Activated CD4-positive, alpha-beta T cell treated with anti-CD3 and anti-CD28 coated beads, Interleukin-10, Interleukin-2, amounts not matched to agents 100 ng/mL and 50 ng/mL, durations not matched to agents 16 hours and 8 hours (primary cell): ENCODE measurements at regions not wholly inside any gene's neighbourhood (a gene's known extent, or its start where the extent isn't known, plus 50 kb on each side); places are given as distances from the start of the nearest gene placed in this dataset.
"Not testable (repeated sequence)": the region's sequence is repeated elsewhere in the genome, so short reads cannot be mapped to it uniquely, and the experiment has no call there.

ENCODE experiments used
- DNase-seq: peaks from one replicate; pipeline ENCODE4 v3.0.0-alpha.2; 2020

DNA sequence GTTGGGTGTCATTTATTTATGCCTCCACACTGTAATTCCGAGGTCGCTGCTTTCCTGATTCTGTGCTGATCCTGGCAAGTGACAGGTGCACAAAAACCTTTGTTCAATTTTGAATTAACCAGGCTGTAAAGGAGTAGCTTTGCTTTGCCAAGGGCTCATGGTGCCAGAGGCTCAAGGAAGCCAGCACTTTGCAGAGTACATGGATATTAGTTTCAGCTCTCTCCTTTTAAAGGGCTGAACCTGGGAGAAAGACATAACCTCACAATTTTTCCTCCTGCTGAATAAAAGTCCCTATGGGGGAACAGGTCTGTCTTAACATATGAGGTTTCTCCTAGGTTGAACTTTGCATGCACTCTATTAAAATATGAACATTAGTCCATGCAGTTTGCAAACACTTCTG lies 227.6 kb upstream of the WSB1 start:
- DNase-seq: no peak

DNA sequence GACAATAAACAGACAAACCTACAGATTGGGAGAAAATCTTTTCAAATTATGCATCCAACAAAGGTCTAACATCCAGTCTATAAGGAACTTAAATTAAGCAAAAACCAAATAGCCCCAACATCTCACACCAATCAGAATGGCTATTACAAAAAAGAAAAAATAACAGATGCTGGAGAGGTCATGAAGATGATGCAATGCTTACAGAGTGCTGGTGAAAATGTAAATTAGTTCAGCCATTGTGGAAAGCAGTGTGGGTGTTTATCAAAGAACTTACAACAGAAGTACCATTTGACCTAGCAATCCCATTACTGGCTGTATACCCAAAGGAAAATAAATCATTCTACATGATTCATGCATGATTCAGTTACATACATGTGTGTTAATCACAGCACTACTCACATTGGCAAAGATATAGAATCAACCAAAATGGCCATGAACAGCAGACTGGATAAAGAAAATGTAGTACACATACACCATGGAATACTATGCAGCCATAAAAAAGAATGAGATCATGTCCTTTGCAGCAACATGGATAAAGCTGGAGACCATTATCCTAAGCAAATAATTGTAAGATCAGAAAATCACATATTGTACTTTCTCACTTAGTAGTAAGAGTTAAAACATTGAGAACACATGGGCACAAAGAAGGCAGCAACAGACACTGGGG lies 223.9 kb upstream of the WSB1 start:
- DNase-seq: no peak

DNA sequence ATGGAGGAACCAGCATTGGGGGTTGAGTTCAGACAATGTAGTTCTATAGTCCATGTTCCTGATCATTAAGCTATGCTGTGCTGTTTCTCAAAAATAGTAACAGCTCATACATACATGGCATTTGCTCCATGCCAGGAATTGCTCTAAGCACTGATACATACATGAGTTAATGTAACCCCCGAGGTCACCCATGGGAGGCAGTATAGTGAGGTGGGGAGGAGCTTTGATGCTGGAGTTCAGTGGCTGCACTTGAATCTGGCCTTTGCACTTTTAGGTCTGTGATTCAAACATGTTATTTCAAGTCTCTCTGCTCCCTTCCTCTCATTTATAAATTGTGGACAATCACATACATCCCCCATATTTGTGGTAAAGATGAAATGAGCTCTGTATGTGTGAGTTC lies 223.1 kb upstream of the WSB1 start:
- no peak for DNase-seq

DNA sequence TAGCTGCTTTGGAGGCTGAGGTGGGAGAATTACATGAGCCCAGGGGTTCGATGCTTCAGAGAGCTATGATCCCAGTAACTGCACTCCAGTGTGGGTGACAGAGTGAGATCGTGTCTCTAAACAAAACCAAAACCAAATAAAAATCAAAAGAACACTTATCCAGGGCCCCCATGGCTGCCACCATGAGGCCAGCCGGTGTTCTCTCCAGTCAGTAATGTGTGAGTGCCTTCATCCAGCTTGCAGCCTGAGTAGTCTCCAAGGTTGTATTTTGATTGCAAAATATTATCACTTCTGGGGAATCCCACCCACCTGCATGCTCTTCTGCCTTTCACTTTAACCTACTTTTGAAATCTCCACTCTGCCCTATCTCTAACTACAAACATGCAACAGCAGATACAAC lies 221.0 kb upstream of the WSB1 start:
- DNase-seq: no peak

DNA sequence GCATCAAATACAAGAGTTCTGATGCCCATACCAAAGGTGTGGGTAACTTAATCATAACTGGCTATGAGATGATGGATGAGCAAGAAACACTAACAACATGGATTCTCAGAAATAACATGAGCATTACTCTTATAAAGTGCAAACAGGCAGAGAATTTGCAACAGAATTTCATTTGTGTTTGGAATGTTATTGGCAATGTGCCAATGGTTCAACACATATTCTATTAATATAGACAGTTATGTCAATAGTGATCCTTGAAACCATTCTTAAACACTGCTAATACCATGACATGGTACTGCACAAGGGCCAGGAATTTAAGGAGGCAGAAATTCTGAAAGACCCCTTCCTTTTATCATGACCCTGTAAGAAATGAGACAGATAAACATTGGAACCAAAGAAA lies 217.1 kb upstream of the WSB1 start:
- no peak for DNase-seq

DNA sequence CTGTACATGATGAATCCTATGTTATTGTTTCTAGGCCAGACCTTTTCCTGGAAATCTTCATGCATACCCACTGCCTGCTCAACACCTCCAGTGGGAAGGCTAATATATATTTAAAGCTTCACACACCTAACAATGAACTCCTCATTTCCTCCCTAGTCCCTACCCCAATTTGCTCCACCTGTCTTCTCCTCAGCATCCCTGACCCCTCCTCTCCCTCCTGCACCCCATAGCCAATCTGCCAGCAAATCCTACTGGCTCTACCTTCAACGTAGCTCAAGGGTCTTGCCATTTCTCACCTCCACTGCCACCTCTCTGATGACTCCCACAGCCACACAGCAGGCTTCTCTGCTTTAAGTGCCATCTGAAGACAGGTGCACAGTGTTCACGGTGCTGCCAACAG lies 215.6 kb upstream of the WSB1 start:
- no peak for DNase-seq

DNA sequence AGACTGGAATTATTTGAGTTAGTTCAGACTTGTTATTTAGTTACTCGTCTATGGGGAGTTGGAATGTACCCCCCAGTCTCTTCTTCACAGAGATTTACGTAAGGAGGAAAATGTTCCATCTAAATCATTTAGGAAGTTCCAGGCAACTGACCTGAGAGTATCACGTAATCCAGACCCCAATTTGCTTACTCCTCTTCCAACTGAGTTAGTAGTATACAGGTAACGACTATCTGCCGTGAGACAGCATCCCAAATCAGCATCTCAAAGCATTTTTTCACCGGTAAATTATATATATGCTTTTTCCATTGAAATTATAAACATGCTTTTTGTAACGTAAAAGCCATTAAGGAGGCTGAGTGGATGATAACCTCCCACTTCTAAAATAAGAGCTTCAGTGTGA lies 214.3 kb upstream of the WSB1 start:
- DNase-seq: no peak

DNA sequence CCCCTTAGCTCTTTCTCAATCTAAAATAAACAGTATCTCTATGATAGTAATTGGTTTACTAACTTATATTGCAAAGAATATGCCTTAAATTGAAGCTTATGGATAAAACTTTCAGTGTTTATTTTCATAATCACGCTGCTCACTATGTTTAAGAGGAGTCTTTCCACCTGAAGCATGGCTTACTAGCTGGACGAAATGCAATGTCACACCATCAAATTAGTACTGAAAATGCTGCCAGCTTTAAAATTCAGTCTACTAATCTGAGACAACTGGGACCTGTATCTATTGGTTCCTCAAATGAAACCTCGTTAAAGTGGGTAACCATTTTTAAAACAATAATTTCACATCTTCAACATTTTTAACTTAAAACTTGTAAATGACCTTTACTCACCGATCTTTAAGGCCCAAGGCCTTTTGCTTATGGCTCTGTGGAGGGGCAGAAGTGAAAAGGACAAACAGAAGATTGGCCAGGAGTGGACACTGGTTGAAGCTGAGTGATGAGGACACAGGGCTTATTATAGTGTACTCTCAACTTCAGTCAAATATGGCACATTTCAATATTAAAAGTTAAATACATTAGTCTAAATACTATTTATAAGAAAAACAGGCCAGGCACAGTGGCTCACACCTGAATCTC lies 212.8 kb upstream of the WSB1 start:
- DNase-seq: no peak

DNA sequence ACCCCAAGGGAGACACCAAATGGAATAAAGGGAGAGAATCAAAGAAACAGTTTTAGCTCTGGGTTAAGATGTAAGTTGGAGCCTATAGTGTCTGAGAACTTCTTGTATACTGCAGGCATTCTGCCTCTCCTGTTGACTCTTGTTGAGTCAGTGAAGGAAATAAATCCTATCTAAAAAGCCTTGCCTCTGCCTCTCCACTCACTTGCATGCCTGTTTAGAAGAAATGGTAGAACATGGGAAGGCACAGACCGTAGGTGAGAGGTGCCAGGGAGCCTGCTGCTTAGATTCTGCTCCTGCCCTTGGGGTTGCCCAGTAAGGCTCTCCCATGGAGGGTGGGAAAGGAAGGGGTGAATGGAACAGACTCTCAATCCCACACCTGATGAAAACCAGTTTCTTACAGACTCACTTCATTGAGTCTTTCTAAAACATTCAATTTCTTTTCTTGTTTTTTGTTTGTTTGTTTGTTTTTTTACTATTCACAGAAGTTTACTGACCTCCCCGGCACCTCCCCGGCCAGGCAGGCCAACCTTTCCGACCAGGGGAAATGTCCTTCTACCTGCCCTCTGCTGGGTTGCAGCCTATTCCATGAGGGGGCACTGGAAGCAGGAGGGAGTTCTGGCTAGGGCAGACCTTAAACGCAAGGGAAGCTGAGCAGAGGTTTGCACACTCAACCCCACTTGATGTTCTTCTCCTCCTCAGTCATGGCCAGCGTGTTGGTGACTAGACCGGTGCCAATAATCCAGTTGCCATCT lies 211.7 kb upstream of the WSB1 start:
- no peak for DNase-seq

DNA sequence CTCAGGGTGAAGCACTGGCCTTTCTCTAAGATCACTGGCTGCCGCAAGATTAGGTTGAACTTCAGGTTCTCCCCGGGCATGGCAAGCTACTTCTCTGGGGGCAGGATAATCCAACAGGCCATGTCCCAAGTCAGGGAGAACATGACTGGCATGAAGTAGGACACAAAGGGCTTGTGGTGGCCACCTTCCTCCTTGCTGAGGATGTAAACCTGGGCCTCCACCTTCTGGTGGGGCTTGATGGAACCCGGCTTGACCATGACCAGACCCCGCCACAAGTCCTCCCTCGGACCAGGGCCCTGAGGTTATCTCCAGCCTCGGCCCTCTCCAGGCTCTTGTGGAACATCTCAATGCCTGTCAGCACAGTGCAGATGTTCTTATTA lies 211.1 kb upstream of the WSB1 start:
- DNase-seq: no peak

DNA sequence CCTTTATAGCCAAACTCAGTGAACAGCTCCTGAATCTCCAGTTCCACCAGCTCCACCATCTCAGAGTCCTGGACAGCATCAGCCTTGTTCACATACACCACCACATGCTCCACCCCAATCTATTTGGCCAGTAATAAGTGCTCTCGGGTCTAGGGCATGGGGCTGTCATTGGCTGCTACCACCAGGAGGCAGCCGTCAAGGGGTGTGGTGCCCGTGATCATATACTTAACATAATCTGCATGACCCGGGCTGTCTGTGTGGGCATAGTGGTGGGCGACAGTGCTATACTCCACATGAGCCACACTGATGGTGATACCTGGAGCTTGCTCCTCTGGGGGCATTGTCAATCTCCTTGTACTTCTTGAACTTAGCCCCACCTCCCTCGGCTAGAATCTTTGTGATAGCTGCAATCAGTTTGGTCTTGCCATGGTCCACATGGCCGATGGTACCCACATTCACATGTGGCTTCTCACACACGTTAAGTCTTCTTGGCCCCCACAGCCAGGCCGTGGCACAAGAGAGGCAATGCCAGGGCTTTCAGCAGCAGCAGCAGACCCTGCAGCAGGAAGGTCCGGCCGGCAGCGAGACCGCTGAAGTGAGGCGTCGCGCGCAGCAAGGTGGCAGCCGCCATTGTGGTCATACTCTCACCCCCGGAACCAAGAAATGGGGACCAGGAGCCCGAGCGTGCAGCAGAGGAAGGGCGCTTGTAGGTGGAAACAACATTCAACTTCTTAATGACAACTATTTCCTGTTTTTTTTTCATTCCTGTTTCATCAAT lies 210.3 kb upstream of the WSB1 start:
- no peak for DNase-seq

DNA sequence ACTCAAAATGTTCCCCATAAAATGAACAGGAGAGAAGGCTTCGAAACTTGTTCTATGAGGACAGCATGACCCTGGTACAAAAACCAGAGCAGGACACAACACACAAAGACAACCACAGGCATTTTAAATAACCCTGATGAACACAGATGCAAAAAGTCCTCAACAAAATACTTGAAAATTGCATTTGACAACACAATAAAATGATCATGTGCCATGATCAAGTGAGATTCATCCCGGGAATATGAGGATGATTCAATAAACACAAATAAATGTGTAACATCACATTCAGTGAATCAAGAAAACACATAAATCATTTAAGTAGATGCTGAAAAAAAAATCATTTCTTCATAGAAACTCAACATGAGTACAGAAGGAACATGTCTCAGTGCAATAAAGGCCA lies 208.4 kb upstream of the WSB1 start:
- no peak for DNase-seq

DNA sequence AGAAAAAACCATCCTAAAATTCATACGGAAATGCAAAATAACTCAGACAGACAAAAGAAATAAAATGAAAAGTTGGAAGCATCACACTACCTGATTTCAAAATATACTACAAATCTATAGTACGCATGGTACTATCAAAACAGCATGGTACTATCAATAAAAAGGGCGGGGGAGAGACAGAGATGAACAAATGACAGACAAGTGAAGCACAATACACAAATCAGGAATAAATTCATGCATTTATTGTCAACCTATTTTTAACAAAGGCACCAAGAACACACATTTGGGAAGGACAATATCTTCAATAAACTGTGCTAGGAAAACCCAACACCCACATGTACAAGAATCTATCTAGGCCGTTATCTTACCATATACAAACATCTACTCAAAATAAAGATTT lies 207.4 kb upstream of the WSB1 start:
- no peak for DNase-seq

DNA sequence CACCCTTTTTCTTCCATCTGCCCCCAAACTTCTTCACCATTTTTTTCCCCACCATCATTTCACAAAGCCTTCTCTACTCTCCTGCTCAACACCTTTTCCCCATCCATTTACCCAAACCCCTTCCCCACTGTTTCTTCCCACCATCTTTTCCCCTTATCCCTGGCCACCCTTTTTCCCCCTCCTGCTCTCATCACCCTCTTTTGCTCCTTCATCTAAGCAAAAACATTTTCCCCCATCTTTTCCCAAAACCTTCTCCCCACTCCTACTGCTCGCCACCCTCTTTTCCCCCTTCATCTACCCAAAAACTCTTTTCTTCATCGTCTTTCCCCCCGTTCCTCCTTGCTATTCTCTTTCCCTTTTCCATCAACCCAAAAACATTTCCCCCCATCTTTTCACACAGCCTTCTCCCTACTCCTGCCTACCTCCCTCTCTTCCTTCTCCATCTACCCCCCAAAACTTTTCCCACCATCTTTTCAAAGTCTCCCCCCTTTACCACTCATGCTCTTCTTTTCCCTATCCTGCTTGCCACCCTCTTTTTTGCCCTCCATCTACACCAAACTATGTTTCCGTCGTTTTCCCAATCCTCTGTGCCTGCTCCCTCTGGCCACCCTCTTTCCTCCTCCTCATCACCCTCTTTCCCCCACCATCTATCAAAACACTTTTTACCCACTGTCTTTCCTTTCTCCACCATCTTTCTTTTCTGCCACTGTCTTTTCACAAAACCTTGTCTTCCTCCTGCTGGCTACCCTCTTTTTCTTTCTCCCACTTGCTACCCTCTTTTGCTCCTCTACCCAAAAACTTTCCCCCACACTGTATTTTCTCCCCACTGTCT lies 205.8 kb upstream of the WSB1 start:
- DNase-seq: no peak

DNA sequence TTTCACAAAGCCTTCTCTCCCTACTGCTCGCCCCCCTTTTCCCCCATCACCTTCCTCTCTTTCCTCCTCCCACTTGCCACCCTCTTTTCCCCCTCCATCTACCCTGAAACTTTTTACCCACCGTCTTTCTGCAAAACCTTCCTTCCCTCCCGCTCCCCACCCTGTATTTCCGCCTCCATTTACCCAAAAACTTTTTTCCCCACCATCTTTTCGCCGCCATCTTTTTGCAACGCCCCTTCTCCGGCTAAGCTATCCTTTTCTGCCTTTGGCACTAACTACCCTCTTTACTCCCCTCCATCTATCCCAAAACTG lies 205.2 kb upstream of the WSB1 start:
- no peak for DNase-seq

DNA sequence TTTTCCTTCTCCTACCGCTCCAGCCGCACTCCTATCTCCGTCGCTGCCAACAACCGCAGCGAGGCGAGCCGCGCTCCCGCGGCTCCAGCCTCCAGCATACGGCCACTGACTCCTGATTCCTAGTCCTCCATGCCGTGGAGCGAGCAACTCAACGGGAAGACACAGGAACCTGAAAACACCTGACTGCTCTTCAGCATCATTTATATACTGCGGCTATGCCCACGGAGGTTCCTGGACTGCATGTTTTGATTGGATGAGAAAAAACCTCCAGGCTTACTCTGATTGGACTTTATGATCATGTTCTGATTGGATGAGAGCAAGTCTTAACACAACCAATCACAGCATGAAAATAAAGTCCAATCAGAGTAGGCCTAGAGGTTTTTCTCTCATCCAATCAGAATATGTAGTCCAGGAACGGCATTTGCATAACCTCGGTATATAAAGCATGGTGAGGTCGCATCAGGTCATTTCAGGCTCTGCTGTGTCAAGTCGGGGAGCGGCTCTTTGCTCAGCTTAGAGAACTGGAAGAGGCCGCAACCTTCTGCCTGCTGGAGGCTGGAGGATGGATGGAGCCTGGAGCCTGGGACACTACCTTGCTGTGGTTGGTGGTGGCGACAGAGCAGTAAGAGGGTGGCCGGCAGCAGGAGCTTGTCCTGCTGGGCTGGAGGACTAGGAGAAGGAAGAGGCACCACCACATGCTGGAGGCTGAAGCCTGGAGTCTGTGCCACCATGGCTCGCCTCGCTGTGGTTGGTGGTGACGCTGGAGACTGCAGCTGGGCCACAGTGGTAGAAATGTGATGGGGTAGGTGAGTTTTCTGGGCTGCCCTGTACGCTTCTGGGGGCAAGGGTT lies 204.6 kb upstream of the WSB1 start:
- DNase-seq: not testable (repeated sequence)

DNA sequence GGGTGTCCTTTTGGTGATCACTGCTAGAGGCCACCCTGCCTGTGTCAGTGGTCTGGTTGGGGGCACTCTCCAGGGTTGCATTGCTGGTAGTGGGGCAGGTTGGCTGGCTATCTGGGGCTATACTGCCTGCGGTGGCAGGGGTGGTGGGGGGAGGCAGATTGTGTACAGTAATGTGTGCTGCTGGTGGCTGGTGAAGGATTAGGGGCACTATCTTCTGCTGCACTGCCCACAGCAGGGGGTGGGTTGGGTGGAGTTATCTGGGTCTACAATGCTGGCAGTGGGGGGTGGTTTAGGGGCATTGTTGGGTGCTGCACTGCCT lies 204.0 kb upstream of the WSB1 start:
- DNase-seq: no peak

DNA sequence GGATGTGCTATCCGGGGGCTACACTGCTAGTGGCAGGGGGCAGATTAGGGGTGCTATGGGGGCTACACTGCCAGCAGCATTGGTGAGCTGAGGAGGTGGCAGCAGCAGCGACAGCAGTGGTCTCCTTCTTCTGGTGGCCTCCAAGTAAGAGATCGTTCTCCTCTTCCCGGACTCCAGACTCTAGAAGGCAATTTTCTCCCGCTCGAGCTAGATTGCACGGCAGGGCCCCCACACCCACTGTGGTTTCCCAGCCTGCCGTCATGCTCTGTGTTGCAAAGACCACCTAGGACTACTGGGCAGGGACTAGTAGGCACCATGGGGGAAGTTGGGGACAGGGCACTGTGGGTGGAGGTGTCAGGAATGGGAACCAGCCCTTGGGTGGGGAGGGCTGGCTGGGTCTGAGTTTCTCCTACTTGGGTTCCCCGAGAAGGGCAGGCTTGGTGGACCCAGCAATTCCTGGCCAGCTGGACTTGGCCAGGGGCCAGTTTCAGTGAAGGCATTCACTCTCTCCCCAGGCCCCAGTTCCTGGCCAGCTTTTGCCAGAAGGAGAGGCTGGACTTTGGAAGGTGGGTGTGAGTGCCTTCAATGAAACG lies 203.4 kb upstream of the WSB1 start:
- DNase-seq: not testable (repeated sequence)

DNA sequence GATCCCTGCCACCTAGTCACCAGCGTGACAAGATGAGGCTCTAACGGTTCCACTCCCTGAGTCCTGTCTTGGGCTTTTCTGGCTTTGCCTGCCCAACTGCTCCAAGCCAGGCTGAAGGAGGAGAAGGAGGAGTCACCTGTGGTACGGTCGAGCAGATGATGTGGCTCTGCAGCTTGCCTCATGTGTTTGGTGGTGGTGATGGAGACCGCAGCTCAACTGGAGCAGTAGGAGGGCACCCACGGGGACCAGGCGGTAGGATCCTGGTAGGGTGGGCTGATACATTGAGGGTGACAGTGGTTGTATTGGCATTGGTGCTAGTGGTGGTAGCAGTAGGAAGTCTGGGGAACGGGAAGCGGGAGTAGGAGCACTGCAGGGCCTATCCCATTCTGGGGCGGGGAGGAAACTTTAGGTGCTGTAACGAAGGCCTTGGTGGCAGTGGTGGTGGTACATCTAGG lies 202.8 kb upstream of the WSB1 start:
- no peak for DNase-seq

DNA sequence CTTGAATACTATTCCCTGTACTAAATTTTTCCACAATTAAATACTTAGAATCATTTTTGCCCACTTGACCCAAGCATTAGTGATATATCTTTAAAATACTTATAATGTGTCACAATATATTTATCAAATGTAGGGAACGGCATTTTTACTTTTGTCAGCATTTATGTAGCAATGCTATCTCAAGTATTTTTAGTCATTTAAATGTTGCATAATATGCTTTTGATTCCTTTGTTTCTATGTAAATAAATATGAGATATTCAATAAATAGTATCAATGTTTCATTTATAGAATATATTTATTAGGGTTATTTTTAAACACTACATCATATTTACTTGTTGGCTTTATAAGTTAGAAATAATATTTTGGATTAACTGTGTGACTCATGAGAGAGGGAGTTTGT lies 199.7 kb upstream of the WSB1 start:
- DNase-seq: not testable (repeated sequence)

DNA sequence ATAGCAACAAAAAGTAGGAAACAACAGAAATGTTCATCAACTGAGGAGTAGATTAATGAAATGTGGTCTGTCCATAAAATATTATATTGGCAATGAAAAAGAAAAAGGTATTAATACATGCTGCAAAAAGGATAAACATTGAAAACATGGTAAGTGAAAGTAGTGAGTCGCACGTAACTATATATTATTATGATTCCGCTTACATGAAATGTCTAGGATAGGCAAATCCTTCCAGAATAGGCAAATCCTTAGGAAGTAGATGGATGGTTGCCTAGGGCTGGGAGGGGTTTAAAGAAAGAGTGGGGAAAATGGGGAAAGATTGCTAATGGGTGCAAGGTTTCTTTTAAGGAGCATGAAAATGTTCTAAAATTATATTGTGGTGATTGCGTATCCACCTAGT lies 198.1 kb upstream of the WSB1 start:
- not testable (repeated sequence) for DNase-seq

DNA sequence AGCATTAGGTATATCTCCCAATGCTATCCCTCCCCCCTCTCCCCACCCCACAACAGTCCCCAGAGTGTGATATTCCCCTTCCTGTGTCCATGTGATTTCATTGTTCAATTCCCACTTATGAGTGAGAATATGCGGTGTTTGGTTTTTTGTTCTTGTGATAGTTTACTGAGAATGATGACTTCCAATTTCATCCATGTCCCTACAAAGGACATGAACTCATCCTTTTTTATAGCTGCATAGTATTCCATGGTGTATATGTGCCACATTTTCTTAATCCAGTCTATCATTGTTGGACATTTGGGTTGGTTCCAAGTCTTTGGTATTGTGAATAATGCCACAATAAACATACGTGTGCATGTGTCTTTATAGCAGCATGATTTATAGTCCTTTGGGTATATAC lies 194.6 kb upstream of the WSB1 start:
- DNase-seq: not testable (repeated sequence)
